ENCODE measurements at regions not wholly inside any gene's neighbourhood (a gene's known extent, or its start where the extent isn't known, plus 50 kb on each side); places are given as distances from the start of the nearest gene placed in this dataset.

GRCh38 chr9:24620741-24621140, 75.0 kb upstream of the IZUMO3 start:
- TF ChIP-seq SUZ12 (IDR thresholded peaks at IDR 0.05; ENCODE audit: extremely low read depth, insufficient read depth, insufficient read length): no peak
- no peak for TF ChIP-seq ZNF274 (IDR thresholded peaks at IDR 0.05; ENCODE audit: low read depth, low read length)
